DOHH2 (cell line): ENCODE measurements at regions not wholly inside any gene's neighbourhood (a gene's known extent, or its start where the extent isn't known, plus 50 kb on each side); places are given as distances from the start of the nearest gene placed in this dataset.

Experiments
- EZH2phosphoT487 ChIP-seq: fragments of 200-600 bp; sonication (generic); IDR thresholded peaks from 2 replicates; pipeline ENCODE4 v1.6.1; 2017; ENCODE audit warnings: borderline replicate concordance, mild to moderate bottlenecking, antibody characterized with exemption, low read length, moderate library complexity, mixed read lengths
- TF ChIP-seq, protein P1 (sequence below): fragments of 200-600 bp; sonication (generic); IDR thresholded peaks from one replicate; pipeline ENCODE4 v1.5.1; 2014; ENCODE audit warnings: antibody characterized with exemption, mild to moderate bottlenecking, low read depth, low read length; ENCODE audit not compliant: poor library complexity, severe bottlenecking

DNA sequence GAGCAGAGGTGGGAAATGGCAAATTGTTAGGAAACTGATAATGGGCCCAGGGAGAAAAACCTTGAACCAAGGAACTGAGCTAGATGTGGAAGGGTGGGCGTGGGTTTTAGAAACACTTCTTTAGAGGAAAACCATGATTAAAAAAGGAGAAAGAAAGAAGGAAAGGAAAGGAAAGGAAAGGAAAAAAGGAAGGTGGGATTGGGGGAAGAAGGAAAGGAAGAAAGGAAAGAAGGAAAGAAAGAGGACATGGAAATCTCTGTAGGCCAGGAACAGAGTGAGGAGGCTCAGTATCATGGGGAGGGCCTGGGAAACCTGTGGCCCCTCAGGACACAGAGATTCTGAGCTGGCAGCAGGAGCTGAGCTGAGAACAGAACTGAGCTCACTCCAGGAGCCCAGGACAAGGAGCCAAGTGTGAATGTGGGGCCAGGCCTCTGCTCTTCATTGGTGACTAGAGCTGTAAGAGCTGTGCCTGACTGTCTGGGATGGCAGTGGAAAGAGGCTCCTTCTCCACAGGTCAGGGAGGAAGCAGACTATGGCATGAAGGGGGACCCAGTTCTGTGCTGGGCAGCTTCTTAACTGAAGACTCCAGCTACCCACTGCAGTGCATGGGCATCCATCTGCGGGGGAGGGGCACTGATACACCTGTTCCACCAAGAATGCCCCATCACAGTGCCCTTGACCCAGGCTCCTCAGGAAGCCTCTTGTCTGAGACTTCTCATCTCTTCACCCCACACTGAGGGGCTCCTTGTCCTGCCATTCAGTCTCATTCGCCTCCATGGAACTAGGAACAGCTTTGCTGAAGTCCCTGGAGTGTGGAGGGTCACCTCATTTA is 116.1 kb upstream of the BACH2 start:
- TF ChIP-seq, protein P1, sequence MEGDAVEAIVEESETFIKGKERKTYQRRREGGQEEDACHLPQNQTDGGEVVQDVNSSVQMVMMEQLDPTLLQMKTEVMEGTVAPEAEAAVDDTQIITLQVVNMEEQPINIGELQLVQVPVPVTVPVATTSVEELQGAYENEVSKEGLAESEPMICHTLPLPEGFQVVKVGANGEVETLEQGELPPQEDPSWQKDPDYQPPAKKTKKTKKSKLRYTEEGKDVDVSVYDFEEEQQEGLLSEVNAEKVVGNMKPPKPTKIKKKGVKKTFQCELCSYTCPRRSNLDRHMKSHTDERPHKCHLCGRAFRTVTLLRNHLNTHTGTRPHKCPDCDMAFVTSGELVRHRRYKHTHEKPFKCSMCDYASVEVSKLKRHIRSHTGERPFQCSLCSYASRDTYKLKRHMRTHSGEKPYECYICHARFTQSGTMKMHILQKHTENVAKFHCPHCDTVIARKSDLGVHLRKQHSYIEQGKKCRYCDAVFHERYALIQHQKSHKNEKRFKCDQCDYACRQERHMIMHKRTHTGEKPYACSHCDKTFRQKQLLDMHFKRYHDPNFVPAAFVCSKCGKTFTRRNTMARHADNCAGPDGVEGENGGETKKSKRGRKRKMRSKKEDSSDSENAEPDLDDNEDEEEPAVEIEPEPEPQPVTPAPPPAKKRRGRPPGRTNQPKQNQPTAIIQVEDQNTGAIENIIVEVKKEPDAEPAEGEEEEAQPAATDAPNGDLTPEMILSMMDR, result no peak
- TF ChIP-seq EZH2phosphoT487, result no peak
